Body of pancreas (tissue), 4 donors: ENCODE measurements at regions not wholly inside any gene's neighbourhood (a gene's known extent, or its start where the extent isn't known, plus 50 kb on each side); places are given as distances from the start of the nearest gene placed in this dataset.

Source experiments
- POLR2A ChIP-seq, 3 donors: fragments of 450-650 bp; IDR thresholded peaks; one replicate each; pipeline ENCODE4 v1.6.1; 2016; ENCODE audit warnings: antibody characterized with exemption in 3 of 3, mild to moderate bottlenecking in 2 of 3
- TF ChIP-seq, protein P1 (sequence below), 7 experiments: fragments of 450-650 bp in 4 of 7; fragments of 200-600 bp in 3 of 7; sonication (generic) in 3 of 7; IDR thresholded peaks; one replicate each; pipeline ENCODE4 v1.5.1; 2016 to 2019; ENCODE audit warnings: antibody characterized with exemption in 7 of 7

DNA sequence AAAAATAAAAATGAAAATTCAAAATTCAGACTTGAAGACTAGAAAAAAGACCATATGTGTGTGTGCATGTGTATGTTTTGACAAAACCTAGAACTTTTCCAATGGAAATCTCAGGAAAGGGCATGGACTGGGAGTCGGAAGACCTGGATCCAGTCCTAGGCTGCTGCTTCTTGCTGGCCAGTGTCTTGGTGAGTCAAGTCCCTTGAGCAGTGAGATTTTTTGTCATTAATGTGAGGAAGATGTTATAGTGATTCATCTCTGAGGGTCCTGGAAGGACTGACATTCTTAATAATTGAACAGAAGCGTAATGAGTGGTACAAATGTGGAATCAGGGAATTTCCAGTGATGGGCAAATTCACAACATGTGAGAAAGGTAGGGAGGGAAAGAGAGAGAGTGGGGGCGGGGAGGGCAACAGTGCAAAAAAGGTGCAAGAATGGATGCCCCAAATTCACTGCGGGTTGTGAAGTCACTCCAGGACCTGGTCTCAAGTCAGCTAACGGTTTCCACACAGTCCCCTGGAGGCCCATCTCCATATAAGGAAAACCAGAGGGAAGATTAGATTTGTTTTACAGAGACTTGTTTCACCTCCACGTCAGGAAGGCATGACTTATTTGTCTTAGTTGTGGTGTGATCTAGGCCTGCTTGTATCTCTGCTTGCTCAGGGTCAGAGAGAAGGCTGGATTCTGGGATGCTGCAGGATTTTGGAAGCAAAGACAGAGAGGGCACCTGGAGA, 201.7 kb downstream of the BUB3 start:
- TF ChIP-seq, protein P1, sequence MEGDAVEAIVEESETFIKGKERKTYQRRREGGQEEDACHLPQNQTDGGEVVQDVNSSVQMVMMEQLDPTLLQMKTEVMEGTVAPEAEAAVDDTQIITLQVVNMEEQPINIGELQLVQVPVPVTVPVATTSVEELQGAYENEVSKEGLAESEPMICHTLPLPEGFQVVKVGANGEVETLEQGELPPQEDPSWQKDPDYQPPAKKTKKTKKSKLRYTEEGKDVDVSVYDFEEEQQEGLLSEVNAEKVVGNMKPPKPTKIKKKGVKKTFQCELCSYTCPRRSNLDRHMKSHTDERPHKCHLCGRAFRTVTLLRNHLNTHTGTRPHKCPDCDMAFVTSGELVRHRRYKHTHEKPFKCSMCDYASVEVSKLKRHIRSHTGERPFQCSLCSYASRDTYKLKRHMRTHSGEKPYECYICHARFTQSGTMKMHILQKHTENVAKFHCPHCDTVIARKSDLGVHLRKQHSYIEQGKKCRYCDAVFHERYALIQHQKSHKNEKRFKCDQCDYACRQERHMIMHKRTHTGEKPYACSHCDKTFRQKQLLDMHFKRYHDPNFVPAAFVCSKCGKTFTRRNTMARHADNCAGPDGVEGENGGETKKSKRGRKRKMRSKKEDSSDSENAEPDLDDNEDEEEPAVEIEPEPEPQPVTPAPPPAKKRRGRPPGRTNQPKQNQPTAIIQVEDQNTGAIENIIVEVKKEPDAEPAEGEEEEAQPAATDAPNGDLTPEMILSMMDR (IDR thresholded peaks at IDR 0.05): no peak
- no peak for TF ChIP-seq POLR2A (IDR thresholded peaks at IDR 0.05)
